ENCODE measurements at regions not wholly inside any gene's neighbourhood (a gene's known extent, or its start where the extent isn't known, plus 50 kb on each side); places are given as distances from the start of the nearest gene placed in this dataset.

GRCh38 chr14:27078191-27078590 lies 480.4 kb upstream of the NOVA1 start:
- DNase-seq (ENCODE audit: low read depth): no peak
- TF ChIP-seq CTCF (IDR thresholded peaks at IDR 0.05; ENCODE audit: insufficient read depth, low read depth, low read length, missing control alignments): no peak
- H3K4me3 ChIP-seq (ENCODE audit: low read length): no peak overlapping the region

- no peak for TF ChIP-seq CTCF (IDR thresholded peaks at IDR 0.05; ENCODE audit: insufficient read depth, low read depth, low read length, missing control alignments)
- no peak for DNase-seq (ENCODE audit: low read depth)
- H3K4me3 ChIP-seq (ENCODE audit: low read length): no peak overlapping the region
Observed at GRCh38 chr14:27079716-27080115, 481.9 kb upstream of the NOVA1 start.

- no peak for DNase-seq (ENCODE audit: low read depth)
- TF ChIP-seq CTCF (IDR thresholded peaks at IDR 0.05; ENCODE audit: insufficient read depth, low read depth, low read length, missing control alignments): no peak
- H3K4me3 ChIP-seq (ENCODE audit: low read length): no peak overlapping the region
Observed at GRCh38 chr14:27085500-27085899, 487.7 kb upstream of the NOVA1 start.

- no peak for DNase-seq (ENCODE audit: low read depth)
- H3K4me3 ChIP-seq (ENCODE audit: low read length): no peak overlapping the region
- TF ChIP-seq CTCF (IDR thresholded peaks at IDR 0.05; ENCODE audit: insufficient read depth, low read depth, low read length, missing control alignments): no peak
Observed at GRCh38 chr14:27090716-27091115, 492.9 kb upstream of the NOVA1 start.

- no peak overlapping the region for H3K4me3 ChIP-seq (ENCODE audit: low read length)
- DNase-seq (ENCODE audit: low read depth): no peak
- no peak for TF ChIP-seq CTCF (IDR thresholded peaks at IDR 0.05; ENCODE audit: insufficient read depth, low read depth, low read length, missing control alignments)
Observed at GRCh38 chr14:27091973-27092372, 494.1 kb upstream of the NOVA1 start.

GRCh38 chr14:27096091-27096490 lies 498.3 kb upstream of the NOVA1 start:
- TF ChIP-seq CTCF (IDR thresholded peaks at IDR 0.05; ENCODE audit: insufficient read depth, low read depth, low read length, missing control alignments): no peak
- DNase-seq (ENCODE audit: low read depth): peak; percentile 13
- H3K4me3 ChIP-seq (ENCODE audit: low read length): no peak overlapping the region

- DNase-seq (ENCODE audit: low read depth): no peak
Observed at GRCh38 chr14:27098451-27098850, 500.6 kb upstream of the NOVA1 start.

More at GRCh38 chr14:27098451-27098850, 500.6 kb upstream of the NOVA1 start:
- H3K4me3 ChIP-seq (ENCODE audit: low read length): no peak overlapping the region
- TF ChIP-seq CTCF (IDR thresholded peaks at IDR 0.05; ENCODE audit: insufficient read depth, low read depth, low read length, missing control alignments): no peak

All from epithelial cell of esophagus (primary cell).